Panc1 (cell line): ENCODE measurements at regions not wholly inside any gene's neighbourhood (a gene's known extent, or its start where the extent isn't known, plus 50 kb on each side); places are given as distances from the start of the nearest gene placed in this dataset.

Source experiments
- ATAC-seq: fragments of 200-7000 bp; cut with Tn5 transposase; 2 replicates; pipeline ENCODE4 v1.9.1; 2020; ENCODE audit warnings: mild to moderate bottlenecking, moderate library complexity
- BruUV-seq: library from RNA; stranded (reverse); fragments of 400-500 nt; replicated peaks from 2 replicates; lab custom pipeline; 2021; lab: Mats Ljungman, UMichigan
- CTCF ChIA-PET: fragments of 300-600 bp; sonication (Branson Sonifier 250); formaldehyde crosslinking; loops from one replicate; lab custom pipeline; 2022; ENCODE audit warnings: antibody characterized with exemption; lab: Charles Lee
- POLR2A ChIA-PET: fragments of 300-600 bp; sonication (Branson Sonifier 250); formaldehyde crosslinking; loops from one replicate; lab custom pipeline; 2022; ENCODE audit warnings: antibody characterized with exemption; lab: Charles Lee
- DNase-seq: peaks from one replicate; pipeline ENCODE4 v3.0.0-alpha.2; 2010; ENCODE audit warnings: low read depth, low spot score
- H3K27ac ChIP-seq: 2 replicates; pipeline ENCODE4 v1.5.1; 2011; ENCODE audit warnings: mild to moderate bottlenecking, low read length, inconsistent platforms
- H3K27me3 ChIP-seq: fragments of 200-500 bp; sonication (Bioruptor generic); 2 replicates; pipeline ENCODE4 v1.6.0; 2014; ENCODE audit warnings: low read length, inconsistent platforms; ENCODE audit not compliant: control insufficient read depth, insufficient read depth
- H3K36me3 ChIP-seq: fragments of 200-500 bp; sonication (Bioruptor generic); 2 replicates; pipeline ENCODE4 v1.5.1; 2014; ENCODE audit warnings: inconsistent platforms, mild to moderate bottlenecking, low read length, moderate library complexity; ENCODE audit not compliant: control insufficient read depth, insufficient read depth
- H3K4me1 ChIP-seq: 2 replicates; pipeline ENCODE4 v1.5.1; 2011; ENCODE audit warnings: inconsistent platforms, mild to moderate bottlenecking, low read length, moderate library complexity; ENCODE audit not compliant: control insufficient read depth, insufficient read depth
- H3K4me3 ChIP-seq, 2 experiments: 2 replicates each; pipeline ENCODE4 v1.5.1; 2011 to 2012; ENCODE audit warnings: low read depth in 2 of 2, low read length in 2 of 2, mild to moderate bottlenecking in 2 of 2, inconsistent platforms in 1 of 2, moderate library complexity in 1 of 2
- H3K9me3 ChIP-seq: fragments of 200-500 bp; sonication (Bioruptor generic); 2 replicates; pipeline ENCODE4 v1.5.1; 2014; ENCODE audit warnings: low read depth, mild to moderate bottlenecking, inconsistent platforms, low read length, moderate library complexity; ENCODE audit not compliant: control insufficient read depth, insufficient read depth
- CTCF ChIP-seq: fragments of 450-650 bp; IDR thresholded peaks from 2 replicates; pipeline ENCODE4 v1.5.1; 2017; ENCODE audit warnings: mild to moderate bottlenecking
- POLR2AphosphoS5 ChIP-seq: IDR thresholded peaks from 2 replicates; pipeline ENCODE4 v1.6.1; 2012; ENCODE audit warnings: mild to moderate bottlenecking, low read depth, low read length, moderate library complexity
- REST ChIP-seq, 2 experiments: IDR thresholded peaks; 2 replicates each; pipeline ENCODE4 v1.6.1; 2011 to 2012; ENCODE audit warnings: low read depth in 2 of 2, control low read depth in 1 of 2, low read length in 1 of 2, mild to moderate bottlenecking in 1 of 2, moderate library complexity in 1 of 2; ENCODE audit not compliant: insufficient read depth in 1 of 2
- SIN3A ChIP-seq: IDR thresholded peaks from 2 replicates; pipeline ENCODE4 v1.6.1; 2012; ENCODE audit warnings: low read depth, mild to moderate bottlenecking, low read length, moderate library complexity, borderline replicate concordance; ENCODE audit not compliant: insufficient read depth
- TCF7L2 ChIP-seq: IDR thresholded peaks from 2 replicates; pipeline ENCODE4 v1.6.1; 2011; ENCODE audit warnings: mild to moderate bottlenecking, low read depth, low read length, inconsistent platforms
- in situ Hi-C: cut with HindIII; loops from 2 replicates; pipeline ENCODE4 v1.10.0; 2016; ENCODE audit warnings: low sequenced_read_pairs, low pct_unique_long_range_greater_than_20kb
- intact Hi-C: fragments of 100-400 bp; cut with micrococcal nuclease; formaldehyde crosslinking; loops from one replicate; pipeline ENCODE4 v1.10.0; 2022; ENCODE audit not compliant: unreplicated experiment

- BruUV-seq: no TSS peak
- DNase-seq (no peak), ATAC-seq (no peak)
- ChIA-PET CTCF (no interaction called here), POLR2A (no interaction called here)
- intact Hi-C loops: no loop called here
- Histone ChIP-seq H3K27ac (no peak overlapping the region), H3K9me3 (no peaks in the 10 kb centered on the region), H3K36me3 (no peaks in the 10 kb centered on the region), H3K4me1 (no peaks in the 10 kb centered on the region), H3K4me3 (no peak overlapping the region), H3K27me3 (no peaks in the 10 kb centered on the region)
- in situ Hi-C loops: no loop called here
- TF ChIP-seq CTCF (no peak), POLR2AphosphoS5 (no peak)
Measured at GRCh38 chr5:99686538-99686937, 757.7 kb upstream of the CHD1 start.

GRCh38 chr5:99675974-99676373 lies 747.2 kb upstream of the CHD1 start:
- intact Hi-C loops: no loop called here
- POLR2A ChIA-PET: no interaction called here
- Histone ChIP-seq H3K4me1 (no peaks in the 10 kb centered on the region), H3K9me3 (no peaks in the 10 kb centered on the region; the same call in 1 of the 2 replicates), H3K36me3 (no peaks in the 10 kb centered on the region), H3K27ac (no peak overlapping the region), H3K27me3 (no peaks in the 10 kb centered on the region; the same call in 1 of the 2 replicates), H3K4me3 (no peak overlapping the region)
- CTCF ChIA-PET: no interaction called here
- no TSS peak for BruUV-seq
- ATAC-seq (no peak), DNase-seq (no peak)
- TF ChIP-seq CTCF (no peak), TCF7L2 (no peak), SIN3A (no peak), POLR2AphosphoS5 (no peak), REST (IDR thresholded peaks at IDR 0.05; ENCODE audit: insufficient read depth in 1 of 2, low read depth in 2 of 2, low read length in 1 of 2) (no peak)
- in situ Hi-C loops: no loop called here
